Stimulated activated naive B cell treated with anti-CD40 and anti-IgM and Interleukin-4, amounts not matched to agents 10 μg/mL and 1 μg/mL and 100 μg/mL, for 72 hours (primary cell): ENCODE measurements at regions not wholly inside any gene's neighbourhood (a gene's known extent, or its start where the extent isn't known, plus 50 kb on each side); places are given as distances from the start of the nearest gene placed in this dataset.
A peak's percentile ranks its signal among the peaks of the same experiment; 100 is the strongest.

Source experiments
- ATAC-seq, 2 donors: fragments of 150-1000 bp; cut with Tn5 transposase; replicated peaks; 2 replicates each; pipeline ENCODE4 v1.10.0; 2021; ENCODE audit warnings: moderate library complexity in 1 of 2
- DNase-seq: peaks from one replicate; pipeline ENCODE4 v3.0.0; 2021
- H3K27ac Mint-ChIP-seq: one replicate; pipeline ENCODE4 v1.8.0; 2022; ENCODE audit warnings: mild to moderate bottlenecking, mixed read lengths
- H3K27me3 Mint-ChIP-seq, 2 donors: one replicate each; pipeline ENCODE4 v1.8.0; 2022; ENCODE audit warnings: mixed read lengths in 2 of 2
- H3K36me3 Mint-ChIP-seq, 2 donors: one replicate each; pipeline ENCODE4 v1.8.0; 2022; ENCODE audit warnings: mixed read lengths in 2 of 2, mild to moderate bottlenecking in 1 of 2
- H3K4me1 Mint-ChIP-seq, 2 donors: one replicate each; pipeline ENCODE4 v1.8.0; 2022; ENCODE audit warnings: mixed read lengths in 2 of 2, mild to moderate bottlenecking in 1 of 2
- H3K4me3 Mint-ChIP-seq, 2 donors: one replicate each; pipeline ENCODE4 v1.8.0; 2022; ENCODE audit warnings: mild to moderate bottlenecking in 2 of 2, mixed read lengths in 2 of 2, moderate library complexity in 1 of 2
- H3K9me3 Mint-ChIP-seq, 2 donors: one replicate each; pipeline ENCODE4 v1.8.0; 2022; ENCODE audit warnings: mixed read lengths in 2 of 2, mild to moderate bottlenecking in 1 of 2

DNA sequence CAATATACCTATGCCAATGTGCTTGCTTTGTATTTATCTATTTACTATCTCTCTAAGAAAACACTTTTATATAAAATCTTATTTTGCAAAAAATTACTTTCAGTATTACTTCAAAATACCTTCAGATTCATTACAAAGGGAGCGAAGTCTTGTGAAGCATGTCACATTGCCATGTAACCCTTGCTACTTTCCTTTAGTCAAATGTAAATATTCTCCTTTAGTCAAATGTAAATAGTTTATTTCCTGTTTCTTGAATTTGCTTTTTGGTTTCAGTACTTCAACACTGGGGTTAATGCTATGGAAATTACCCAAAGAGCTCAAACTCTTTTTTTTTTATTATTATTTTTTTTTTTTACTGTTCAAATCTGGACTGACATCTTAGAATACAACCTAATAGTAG, 383.3 kb downstream of the GRXCR1 start:
- DNase-seq: no peak
- no peaks in the 10 kb centered on the region for H3K36me3 Mint-ChIP-seq
- ATAC-seq: no peak
- peaks cover 0 to 2% of the 10 kb centered on the region in 2 donors for H3K9me3 Mint-ChIP-seq
- H3K27ac Mint-ChIP-seq: no peak overlapping the region
- no peaks in the 10 kb centered on the region for H3K4me1 Mint-ChIP-seq
- H3K27me3 Mint-ChIP-seq: no peaks in the 10 kb centered on the region
- H3K4me3 Mint-ChIP-seq: no peak overlapping the region

DNA sequence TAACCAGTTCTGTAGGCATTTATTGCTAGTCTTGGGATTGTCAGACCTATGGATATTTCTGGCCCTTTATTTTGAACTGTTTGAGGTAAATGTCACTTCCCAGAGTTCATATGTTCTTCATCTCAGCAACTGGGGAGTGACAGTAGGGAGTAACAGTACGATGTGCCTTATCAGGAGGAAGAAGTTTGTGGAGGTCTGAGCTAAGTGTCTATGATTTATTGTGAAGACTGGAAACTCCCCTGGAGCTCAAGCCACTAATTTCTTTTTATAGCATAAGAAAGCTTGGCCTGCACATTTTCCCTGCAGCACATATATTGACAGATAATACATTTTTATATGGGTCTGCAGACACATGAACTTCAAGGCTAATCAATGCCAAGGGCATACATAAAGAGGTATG, 383.8 kb downstream of the GRXCR1 start:
- no peak for DNase-seq
- H3K4me1 Mint-ChIP-seq: no peaks in the 10 kb centered on the region
- no peaks in the 10 kb centered on the region for H3K27me3 Mint-ChIP-seq

DNA sequence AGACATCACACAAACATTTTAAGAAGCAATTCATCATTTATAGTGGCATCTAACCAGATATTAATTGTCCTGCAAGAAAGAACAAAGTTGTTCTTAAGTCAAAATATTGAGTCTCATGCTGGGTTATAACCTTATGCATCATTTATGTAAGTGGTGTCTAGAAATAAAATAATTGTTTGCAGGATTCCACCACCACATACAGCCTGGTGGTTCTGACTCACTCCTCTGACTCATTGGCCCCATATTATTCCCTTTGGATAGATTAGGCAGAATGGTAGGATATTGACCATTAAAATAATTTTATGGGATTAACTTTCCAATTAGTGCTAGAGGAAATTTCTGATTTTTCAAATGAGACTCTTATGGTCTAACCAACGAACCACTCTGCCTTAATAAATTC, 384.5 kb downstream of the GRXCR1 start:
- Mint-ChIP-seq H3K27me3 (no peaks in the 10 kb centered on the region), H3K9me3 (peaks cover 0 to 2% of the 10 kb centered on the region in 2 donors), H3K4me3 (no peak overlapping the region), H3K36me3 (no peaks in the 10 kb centered on the region), H3K27ac (no peak overlapping the region), H3K4me1 (no peaks in the 10 kb centered on the region)
- DNase-seq (no peak), ATAC-seq (no peak)

More for the DNA sequence above, 383.8 kb downstream of the GRXCR1 start:
- Mint-ChIP-seq H3K27ac (no peak overlapping the region), H3K4me3 (no peak overlapping the region), H3K36me3 (no peaks in the 10 kb centered on the region), H3K9me3 (peaks cover 0 to 2% of the 10 kb centered on the region in 2 donors)
- no peak for ATAC-seq

DNA sequence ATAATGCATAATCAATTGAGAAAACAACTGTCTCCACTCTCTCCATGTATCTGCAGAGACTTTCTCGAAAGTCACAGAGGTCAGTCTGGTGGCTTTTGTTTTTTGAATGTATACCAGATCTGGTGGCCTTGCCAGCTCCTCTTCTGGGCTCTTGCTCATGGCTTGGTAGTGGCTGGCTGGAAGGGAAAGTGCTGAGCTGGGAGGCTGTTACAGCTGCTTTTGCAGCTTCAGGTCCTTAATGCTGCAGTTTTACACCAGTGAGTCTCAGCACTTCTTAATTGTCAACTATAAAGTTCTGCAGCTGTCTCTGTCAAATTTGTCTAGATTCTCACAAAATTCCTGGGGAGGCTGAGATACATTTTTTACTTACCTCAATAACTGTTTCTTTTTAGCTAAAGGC, 390.0 kb downstream of the GRXCR1 start:
- ATAC-seq (no peak), DNase-seq (no peak)
- no peaks in the 10 kb centered on the region for H3K4me1 Mint-ChIP-seq
- no peak overlapping the region for H3K27ac Mint-ChIP-seq
- H3K4me3 Mint-ChIP-seq: no peak overlapping the region
- no peaks in the 10 kb centered on the region for H3K36me3 Mint-ChIP-seq
- peaks cover 0 to 2% of the 10 kb centered on the region in 2 donors for H3K9me3 Mint-ChIP-seq
- no peaks in the 10 kb centered on the region for H3K27me3 Mint-ChIP-seq

DNA sequence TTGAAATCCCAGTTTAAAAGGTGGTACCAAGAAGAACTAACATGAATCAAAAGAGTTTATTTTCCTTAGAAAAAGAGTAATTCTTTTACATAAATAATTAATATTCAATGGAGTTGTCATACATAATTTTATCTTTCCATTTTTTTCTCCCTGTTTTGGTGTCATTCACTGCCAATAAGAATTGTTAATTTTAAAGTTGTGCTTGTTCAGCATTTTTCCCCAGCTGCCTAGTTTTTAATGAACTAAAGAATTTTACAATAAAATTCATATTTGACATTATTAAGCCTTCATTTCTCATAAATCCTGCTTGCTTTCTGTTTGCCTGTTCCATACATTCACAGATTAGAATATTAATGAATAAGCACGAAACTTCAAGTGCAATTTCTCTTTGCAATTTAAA, 393.6 kb downstream of the GRXCR1 start:
- no peak for DNase-seq
- H3K4me1 Mint-ChIP-seq: no peaks in the 10 kb centered on the region
- H3K4me3 Mint-ChIP-seq: no peak overlapping the region
- H3K27ac Mint-ChIP-seq: no peak overlapping the region
- H3K36me3 Mint-ChIP-seq: no peaks in the 10 kb centered on the region
- peaks cover 0 to 4% of the 10 kb centered on the region in 2 donors for H3K9me3 Mint-ChIP-seq
- no peaks in the 10 kb centered on the region for H3K27me3 Mint-ChIP-seq
- ATAC-seq: no peak

DNA sequence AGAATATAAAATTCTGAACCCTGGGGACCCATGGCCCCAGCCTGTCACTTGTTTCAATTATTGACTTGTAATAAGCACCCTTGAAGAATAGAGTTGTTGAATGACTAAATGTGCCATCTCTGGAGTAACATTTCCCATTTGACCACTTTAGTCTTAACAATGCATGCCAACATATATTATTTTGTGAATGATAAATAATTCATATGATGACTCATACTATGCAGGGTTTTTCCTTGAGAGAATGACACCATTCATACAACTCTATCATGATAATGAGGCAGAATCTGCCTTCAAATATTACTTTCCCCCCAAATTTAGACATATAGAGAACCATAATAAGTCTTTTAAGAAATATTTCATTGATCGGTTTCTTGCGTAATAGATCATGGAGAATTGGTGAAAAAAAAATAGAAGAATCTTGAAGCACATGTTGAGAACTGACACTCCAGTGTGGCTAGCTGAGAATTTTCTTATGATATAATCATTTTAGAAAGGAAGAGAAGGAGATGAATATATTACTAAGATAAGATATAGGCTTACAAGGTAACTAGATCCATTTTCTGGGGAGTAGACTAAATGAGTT, 404.5 kb downstream of the GRXCR1 start:
- no peaks in the 10 kb centered on the region for H3K4me1 Mint-ChIP-seq
- peaks cover 0 to 4% of the 10 kb centered on the region in 2 donors for H3K9me3 Mint-ChIP-seq

DNA sequence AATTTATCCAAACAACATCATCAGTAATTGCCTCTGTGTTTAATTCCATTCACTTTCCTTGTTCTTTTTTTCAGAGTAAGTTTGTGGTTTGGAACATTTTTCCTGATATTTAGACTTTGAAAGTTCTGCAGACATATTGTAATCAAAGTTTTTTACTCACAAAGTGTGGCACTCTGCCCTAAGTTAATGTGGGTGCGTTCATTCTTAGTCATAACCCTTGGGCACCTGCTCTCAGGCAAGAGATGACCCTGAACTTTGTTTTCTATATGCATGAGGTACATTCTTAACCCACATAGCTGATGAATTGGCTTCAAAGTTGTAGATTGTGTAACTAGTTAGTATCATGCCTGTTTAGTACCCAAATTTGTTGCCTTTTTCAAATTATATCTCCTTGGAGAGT, 424.3 kb downstream of the GRXCR1 start:
- no peaks in the 10 kb centered on the region for H3K4me1 Mint-ChIP-seq
- ATAC-seq: no peak
- no peaks in the 10 kb centered on the region for H3K36me3 Mint-ChIP-seq
- peaks cover 0 to 8% of the 10 kb centered on the region in 2 donors for H3K9me3 Mint-ChIP-seq
- H3K27ac Mint-ChIP-seq: no peak overlapping the region
- H3K27me3 Mint-ChIP-seq: no peaks in the 10 kb centered on the region
- no peak for DNase-seq
- no peak overlapping the region for H3K4me3 Mint-ChIP-seq

More for the DNA sequence above, 404.5 kb downstream of the GRXCR1 start:
- Mint-ChIP-seq H3K36me3 (no peaks in the 10 kb centered on the region), H3K27ac (no peak overlapping the region), H3K27me3 (no peaks in the 10 kb centered on the region), H3K4me3 (no peak overlapping the region)
- ATAC-seq: no peak
- DNase-seq: no peak

DNA sequence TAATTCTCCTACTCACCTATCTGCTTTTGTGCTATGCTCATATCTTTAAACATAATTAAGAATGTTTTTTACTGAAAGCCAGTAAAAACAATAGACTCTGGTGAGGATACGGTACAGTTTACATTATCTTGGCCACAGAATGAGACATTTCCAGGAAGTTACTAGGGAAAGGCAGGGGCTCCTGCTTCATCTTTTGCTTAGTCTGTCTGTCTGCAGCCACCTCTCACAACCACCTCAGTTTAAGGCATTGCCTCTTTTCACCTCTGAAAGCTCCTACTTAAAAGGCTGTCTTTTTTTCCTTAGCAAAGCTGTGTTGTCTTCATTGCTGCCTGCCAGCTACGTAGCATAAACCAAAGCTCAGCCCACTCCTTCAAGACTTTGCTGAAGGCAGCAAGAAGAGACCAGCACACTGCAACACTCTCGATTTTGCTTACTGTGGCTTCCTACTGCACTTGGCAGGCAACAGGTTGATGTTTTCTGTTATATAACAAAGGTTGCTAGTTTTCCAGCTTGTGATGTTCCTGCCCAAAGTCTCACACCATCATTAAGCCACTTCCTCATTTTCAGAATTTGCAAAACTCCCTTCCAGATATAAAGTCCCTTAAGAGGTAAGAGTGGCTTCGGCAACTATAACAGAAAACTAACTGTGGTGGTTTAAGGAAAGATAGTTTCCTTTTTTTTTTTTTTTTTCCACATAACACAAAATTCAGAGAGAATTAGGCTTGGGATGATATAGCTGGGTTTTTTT, 432.9 kb downstream of the GRXCR1 start:
- no peaks in the 10 kb centered on the region for H3K9me3 Mint-ChIP-seq

DNA sequence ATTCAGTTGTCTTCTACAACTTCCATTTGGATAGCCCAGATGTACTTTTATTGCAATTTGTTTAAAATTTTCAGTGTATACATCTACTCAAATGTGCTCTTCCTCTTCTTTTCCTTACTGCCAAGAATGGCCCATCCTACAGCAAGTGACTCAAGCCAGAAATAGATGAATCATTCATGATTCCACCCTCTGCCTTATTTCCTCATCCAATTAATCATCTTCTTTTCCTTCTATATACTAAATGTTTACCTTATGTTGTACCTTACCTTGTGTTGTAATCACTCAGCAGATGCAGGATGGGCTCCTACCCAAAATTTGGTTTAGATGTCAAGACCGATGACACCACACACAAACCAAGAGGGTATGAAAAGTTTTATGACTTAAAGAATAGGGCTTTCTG, 437.8 kb downstream of the GRXCR1 start:
- Mint-ChIP-seq H3K36me3 (no peaks in the 10 kb centered on the region), H3K27me3 (no peaks in the 10 kb centered on the region), H3K4me1 (peaks cover 0 to 5% of the 10 kb centered on the region in 2 donors), H3K4me3 (no peak overlapping the region), H3K9me3 (no peaks in the 10 kb centered on the region), H3K27ac (no peak overlapping the region)
- DNase-seq (no peak), ATAC-seq (no peak)

More for the DNA sequence above, 432.9 kb downstream of the GRXCR1 start:
- Mint-ChIP-seq H3K36me3 (no peaks in the 10 kb centered on the region), H3K4me3 (no peak overlapping the region), H3K4me1 (peaks cover 0 to 5% of the 10 kb centered on the region in 2 donors), H3K27me3 (no peaks in the 10 kb centered on the region), H3K27ac (no peak overlapping the region)
- DNase-seq (no peak), ATAC-seq (peak; percentile 23 to 55)

DNA sequence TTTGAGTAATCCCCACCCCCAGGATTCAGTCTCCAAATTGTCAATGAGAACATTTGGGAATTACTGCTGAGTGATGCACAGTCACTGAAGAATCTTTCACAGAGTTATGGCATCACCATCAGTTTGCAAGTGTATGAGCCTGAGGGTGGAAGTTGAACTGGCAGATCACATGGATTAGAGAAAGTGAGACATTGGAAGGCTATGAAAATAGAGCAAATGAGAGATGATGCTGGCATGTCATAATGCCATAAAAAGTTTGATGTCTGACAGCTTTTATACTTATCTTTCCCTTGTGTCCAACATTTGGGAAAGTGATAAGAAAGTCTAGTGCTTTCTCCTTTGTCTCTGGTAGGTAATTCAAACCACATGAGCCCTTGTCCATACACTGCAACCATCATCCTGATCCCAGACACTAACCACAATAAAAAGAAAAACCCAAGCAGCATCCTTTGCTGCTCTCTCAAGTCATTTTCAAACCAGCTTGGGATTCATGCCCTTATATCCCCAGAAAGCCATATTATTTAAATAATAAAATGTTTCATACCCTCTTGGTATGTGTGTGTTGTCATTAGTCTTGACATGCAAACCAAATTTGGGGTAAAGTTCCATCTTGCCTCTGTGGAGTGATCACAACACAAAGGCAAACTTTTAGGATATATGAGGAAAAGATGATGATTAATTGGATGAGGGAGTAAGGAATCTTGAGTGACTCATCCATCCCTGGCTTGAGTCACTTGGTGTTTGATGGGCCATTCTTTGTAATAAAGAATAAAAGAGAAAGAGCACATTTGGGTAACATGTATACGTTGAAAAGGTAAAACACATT, 438.9 kb downstream of the GRXCR1 start:
- Mint-ChIP-seq H3K36me3 (no peaks in the 10 kb centered on the region), H3K27me3 (no peaks in the 10 kb centered on the region), H3K4me3 (no peak overlapping the region), H3K4me1 (no peaks in the 10 kb centered on the region), H3K9me3 (no peaks in the 10 kb centered on the region), H3K27ac (no peak overlapping the region)
- ATAC-seq (no peak), DNase-seq (no peak)

DNA sequence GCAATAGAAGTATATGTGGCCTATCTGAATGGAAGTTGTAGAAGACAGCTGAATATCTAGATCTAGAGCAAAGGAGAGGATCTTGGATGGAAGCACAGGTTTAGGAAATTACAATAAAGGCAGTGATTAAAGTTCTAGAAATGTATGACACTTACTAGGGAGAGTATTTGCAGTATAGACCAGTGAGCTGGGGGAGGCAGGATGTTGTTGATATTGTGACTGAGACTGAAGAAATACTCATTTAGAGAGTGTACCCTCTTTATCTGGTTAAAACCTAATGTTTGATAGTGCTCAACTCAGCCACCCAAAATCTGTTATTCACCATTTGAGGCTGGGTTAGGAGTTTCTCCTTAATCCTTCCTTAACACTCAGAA, 439.5 kb downstream of the GRXCR1 start:
- Mint-ChIP-seq H3K9me3 (no peaks in the 10 kb centered on the region), H3K27ac (no peak overlapping the region), H3K36me3 (no peaks in the 10 kb centered on the region), H3K4me3 (no peak overlapping the region), H3K27me3 (no peaks in the 10 kb centered on the region), H3K4me1 (no peaks in the 10 kb centered on the region)
- DNase-seq (no peak), ATAC-seq (no peak)

DNA sequence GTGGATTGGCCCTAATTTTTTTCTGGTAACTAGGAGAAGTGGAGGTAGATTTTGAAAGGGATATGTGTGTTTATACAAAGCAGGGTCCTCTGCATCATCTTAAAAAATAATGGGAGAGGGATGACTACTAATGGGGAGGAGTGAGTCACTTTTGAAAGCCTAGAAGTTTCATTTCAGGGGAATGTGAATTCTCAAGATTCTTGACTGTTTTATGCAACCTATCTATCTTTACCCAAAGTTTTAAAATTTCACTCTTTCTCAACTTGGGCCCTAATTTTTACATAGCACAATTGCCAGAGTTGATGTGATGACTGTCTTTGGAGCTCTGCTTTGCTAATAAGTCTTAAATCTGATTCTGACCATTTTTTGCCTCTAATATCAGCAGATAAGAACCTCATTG, 445.2 kb downstream of the GRXCR1 start:
- Mint-ChIP-seq H3K9me3 (no peaks in the 10 kb centered on the region), H3K4me3 (no peak overlapping the region), H3K4me1 (no peaks in the 10 kb centered on the region), H3K27ac (no peak overlapping the region), H3K27me3 (no peaks in the 10 kb centered on the region), H3K36me3 (no peaks in the 10 kb centered on the region)
- DNase-seq: no peak
- no peak for ATAC-seq

DNA sequence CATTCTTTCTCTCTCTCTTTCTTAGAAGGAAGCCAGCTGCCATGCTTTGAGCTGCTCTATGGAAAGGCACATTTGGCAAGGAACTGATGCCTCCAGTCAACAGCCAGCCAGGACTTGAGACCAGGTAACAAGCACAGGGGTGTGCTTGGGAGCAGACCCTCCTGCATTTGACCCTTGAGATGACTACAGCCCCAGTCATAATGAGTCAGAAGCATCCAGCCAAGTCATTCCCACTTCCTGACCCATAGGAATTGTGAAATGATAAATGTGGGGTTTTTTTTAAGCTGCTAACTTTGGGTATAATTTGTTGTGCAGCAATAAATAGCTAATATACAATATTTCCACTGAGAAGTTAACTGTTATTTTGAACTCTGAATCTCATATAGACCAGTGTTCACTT, 446.9 kb downstream of the GRXCR1 start:
- Mint-ChIP-seq H3K9me3 (no peaks in the 10 kb centered on the region), H3K27ac (no peak overlapping the region), H3K36me3 (no peaks in the 10 kb centered on the region)

DNA sequence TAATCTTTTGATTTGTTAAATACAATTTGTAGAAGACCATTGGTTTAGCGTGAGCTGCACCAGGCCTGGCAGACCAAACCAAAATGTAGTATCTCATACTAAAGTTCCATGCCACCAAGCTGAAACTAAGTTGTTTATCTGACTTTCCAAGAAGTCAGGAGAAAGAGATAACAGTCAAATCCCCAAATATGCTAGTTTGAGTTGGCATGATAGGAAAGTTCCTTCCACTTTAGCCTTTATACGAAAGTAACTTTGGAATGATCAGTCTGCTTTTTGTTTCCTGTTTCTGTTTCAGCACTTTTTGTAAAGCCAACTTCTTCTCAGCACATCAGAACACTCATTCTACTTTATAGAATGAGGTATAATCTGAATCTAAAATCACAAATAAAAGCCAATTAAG, 449.2 kb downstream of the GRXCR1 start:
- Mint-ChIP-seq H3K27me3 (no peaks in the 10 kb centered on the region), H3K4me3 (no peak overlapping the region), H3K9me3 (no peaks in the 10 kb centered on the region), H3K4me1 (no peaks in the 10 kb centered on the region), H3K27ac (no peak overlapping the region), H3K36me3 (no peaks in the 10 kb centered on the region)
- ATAC-seq: no peak
- DNase-seq: no peak

More for the DNA sequence above, 446.9 kb downstream of the GRXCR1 start:
- ATAC-seq (no peak), DNase-seq (no peak)
- H3K4me3 Mint-ChIP-seq: no peak overlapping the region
- H3K27me3 Mint-ChIP-seq: no peaks in the 10 kb centered on the region
- no peaks in the 10 kb centered on the region for H3K4me1 Mint-ChIP-seq

DNA sequence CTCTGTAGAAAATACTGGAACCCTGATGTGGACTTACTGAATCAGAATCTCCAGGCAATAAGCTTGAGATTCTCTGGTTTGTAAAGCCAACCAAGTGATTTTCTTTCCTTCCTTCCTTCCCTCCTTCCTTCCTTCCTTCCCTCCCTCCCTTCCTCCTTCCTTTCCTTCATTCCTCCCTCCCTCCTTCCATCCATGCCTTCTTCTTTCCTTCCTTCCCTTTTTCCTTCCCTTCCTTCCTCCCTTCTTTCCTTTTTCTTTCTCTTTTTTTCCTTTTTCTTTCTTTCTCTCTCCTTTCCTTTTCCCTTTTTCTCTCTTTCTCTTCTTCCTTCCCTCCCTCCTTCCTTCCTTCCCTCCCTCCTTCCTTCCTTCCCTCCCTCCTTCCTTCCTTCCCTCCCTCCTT, 450.8 kb downstream of the GRXCR1 start:
- DNase-seq (no peak), ATAC-seq (no peak)
- Mint-ChIP-seq H3K36me3 (no peaks in the 10 kb centered on the region), H3K9me3 (no peaks in the 10 kb centered on the region), H3K4me1 (no peaks in the 10 kb centered on the region), H3K4me3 (no peak overlapping the region), H3K27ac (no peak overlapping the region), H3K27me3 (no peaks in the 10 kb centered on the region)
